BLaER1 treated with 17β-estradiol and CSF1 and Interleukin-3, amounts not matched to agents 10 nM and 100 nM (cell line): ENCODE measurements at regions not wholly inside any gene's neighbourhood (a gene's known extent, or its start where the extent isn't known, plus 50 kb on each side); places are given as distances from the start of the nearest gene placed in this dataset.

Source experiments
- H3K27ac ChIP-seq, 11 experiments: shearing (Covaris generic); formaldehyde crosslinking; 2 replicates each; pipeline ENCODE4 v1.8.1; 2022
- H3K27me3 ChIP-seq, 11 experiments: shearing (Covaris generic); formaldehyde crosslinking; 2 replicates each; pipeline ENCODE4 v1.8.1; 2022
- H3K36me3 ChIP-seq, 11 experiments: shearing (Covaris generic); formaldehyde crosslinking; 2 replicates each; pipeline ENCODE4 v1.8.1; 2022
- H3K4me1 ChIP-seq, 10 experiments: shearing (Covaris generic); formaldehyde crosslinking; 2 replicates each; pipeline ENCODE4 v1.8.1; 2022
- H3K4me2 ChIP-seq, 11 experiments: shearing (Covaris generic); formaldehyde crosslinking; 2 replicates each; pipeline ENCODE4 v1.8.1; 2022
- H3K4me3 ChIP-seq, 10 experiments: shearing (Covaris generic); formaldehyde crosslinking; 2 replicates each; pipeline ENCODE4 v1.8.1; 2022
- H3K9ac ChIP-seq, 11 experiments: shearing (Covaris generic); formaldehyde crosslinking; 2 replicates each; pipeline ENCODE4 v1.8.1; 2022
- H3K9me3 ChIP-seq, 11 experiments: shearing (Covaris generic); formaldehyde crosslinking; replicated peaks in 1 of 11; 2 replicates each; pipeline ENCODE4 v1.8.1; 2022
- H4K20me1 ChIP-seq, 11 experiments: shearing (Covaris generic); formaldehyde crosslinking; 2 replicates each; pipeline ENCODE4 v1.8.1; 2022
- Cebpa-rat ChIP-seq, 11 experiments: shearing (Covaris generic); IDR thresholded peaks; 2 replicates each; pipeline ENCODE4 v1.8.1; 2022

DNA sequence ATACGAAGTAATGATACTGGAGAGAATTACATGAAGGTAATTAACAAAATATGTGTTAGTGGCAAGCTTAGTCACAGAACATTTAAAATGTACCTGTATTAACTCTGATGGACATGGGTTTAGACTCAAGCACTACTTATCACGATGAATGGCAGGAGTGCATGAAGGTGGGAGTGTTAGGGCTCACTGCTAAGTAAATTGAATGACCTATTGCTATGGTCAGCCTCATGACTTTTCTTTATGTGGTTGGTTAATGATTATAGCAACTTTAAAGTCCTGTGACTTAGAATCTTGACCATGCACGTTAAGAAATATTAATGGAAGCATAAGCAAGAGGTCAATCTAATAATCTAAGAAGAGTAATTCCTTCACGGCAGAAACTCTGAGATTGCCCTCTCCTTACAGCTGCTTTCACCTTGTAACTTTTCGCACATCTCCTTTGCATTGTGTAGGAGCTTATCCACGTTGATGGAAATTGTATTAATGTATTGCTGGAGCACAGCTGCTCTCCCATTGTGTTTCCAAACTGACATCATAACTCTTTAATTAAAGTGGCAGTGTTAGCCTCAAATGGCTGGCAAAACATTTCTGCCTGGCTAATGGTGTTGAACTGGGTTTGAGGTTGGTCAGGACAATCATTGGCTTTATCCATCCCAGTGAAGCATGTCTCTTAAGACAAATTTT is 114.5 kb downstream of the RXFP2 start:
- TF ChIP-seq Cebpa-rat (IDR thresholded peaks at IDR 0.05): no peak

DNA sequence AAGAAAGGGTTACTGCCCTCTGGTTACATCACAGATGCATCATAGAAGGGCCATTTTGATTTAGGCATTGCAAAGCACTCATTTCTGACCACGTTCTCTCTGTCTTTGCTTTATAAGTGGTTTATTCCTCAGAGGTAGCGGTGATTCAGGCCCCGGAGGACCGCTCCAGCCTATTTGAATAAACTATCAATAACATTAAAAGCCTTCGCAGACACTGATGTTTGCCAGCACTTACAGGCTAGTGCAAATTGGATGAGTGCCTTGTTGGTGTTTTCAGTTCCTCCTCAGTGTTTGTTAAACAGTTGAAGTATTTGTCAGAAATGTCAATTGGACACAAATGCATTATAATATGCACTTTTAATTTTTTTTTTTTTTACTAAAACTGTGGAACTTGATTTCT is 120.2 kb downstream of the RXFP2 start:
- Histone ChIP-seq H3K4me2 (no peak overlapping the region), H3K9ac (no peak overlapping the region), H3K9me3 (no peaks in the 10 kb centered on the region), H3K27me3 (no peaks in the 10 kb centered on the region), H3K4me3 (no peak overlapping the region), H3K4me1 (peaks cover 0 to 9% (median 4%) of the 10 kb centered on the region in 10 experiments; a peak in 10 of 20 replicates), H4K20me1 (no peaks in the 10 kb centered on the region), H3K36me3 (no peaks in the 10 kb centered on the region), H3K27ac (no peak overlapping the region)
- TF ChIP-seq Cebpa-rat (IDR thresholded peaks at IDR 0.05): no peak

More for the DNA sequence above, 114.5 kb downstream of the RXFP2 start:
- Histone ChIP-seq H3K4me3 (no peak overlapping the region), H3K36me3 (no peaks in the 10 kb centered on the region), H3K4me2 (no peak overlapping the region), H3K4me1 (no peaks in the 10 kb centered on the region), H3K27ac (no peak overlapping the region), H3K9ac (no peak overlapping the region), H3K27me3 (no peaks in the 10 kb centered on the region), H4K20me1 (no peaks in the 10 kb centered on the region), H3K9me3 (no peaks in the 10 kb centered on the region)

DNA sequence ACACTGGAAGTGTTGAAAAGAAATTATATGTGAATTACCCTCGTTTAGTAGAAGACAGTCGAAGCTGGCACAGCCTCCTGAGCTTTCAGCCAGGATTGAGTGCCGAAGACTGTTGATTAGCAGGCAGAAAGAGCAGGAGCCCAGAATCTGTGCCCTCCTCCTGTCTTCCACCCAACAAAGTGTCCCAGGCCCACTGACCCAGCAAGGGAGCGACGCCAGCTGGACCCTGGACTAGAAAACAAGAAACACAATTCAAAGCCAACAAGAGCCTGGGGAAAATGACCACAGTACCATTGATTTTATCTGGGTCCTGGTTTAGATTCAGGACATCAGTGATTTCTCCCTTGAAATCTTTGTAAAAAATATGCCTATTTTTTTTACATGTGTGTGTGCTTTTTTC is 120.7 kb downstream of the RXFP2 start:
- Histone ChIP-seq H3K4me1 (peaks cover 0 to 13% (median 4%) of the 10 kb centered on the region in 10 experiments; a peak in 11 of 20 replicates), H3K4me2 (no peak overlapping the region), H4K20me1 (no peaks in the 10 kb centered on the region), H3K4me3 (no peak overlapping the region), H3K9ac (no peak overlapping the region), H3K27me3 (no peaks in the 10 kb centered on the region), H3K36me3 (no peaks in the 10 kb centered on the region), H3K9me3 (no peaks in the 10 kb centered on the region), H3K27ac (no peak overlapping the region)
- TF ChIP-seq Cebpa-rat (IDR thresholded peaks at IDR 0.05): no peak

DNA sequence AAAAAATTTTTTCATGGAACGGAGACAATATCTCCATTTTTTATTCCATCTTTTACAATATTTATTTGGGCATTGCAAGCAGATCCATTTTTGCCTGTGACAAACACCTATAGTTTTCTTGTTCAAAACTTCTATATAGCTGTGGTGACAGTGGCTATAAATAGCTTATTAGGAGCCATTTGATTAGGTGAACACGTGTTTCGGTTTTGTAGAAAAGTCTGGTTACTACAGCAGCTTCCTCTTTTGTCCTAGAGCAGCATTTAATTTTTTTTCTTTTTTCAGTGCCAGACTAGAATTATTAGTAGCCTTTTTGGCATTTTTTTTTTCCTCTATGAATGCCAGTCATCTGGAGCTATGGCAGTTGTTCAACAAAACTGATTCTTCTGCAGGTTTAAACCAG is 123.5 kb downstream of the RXFP2 start:
- H4K20me1 ChIP-seq: no peaks in the 10 kb centered on the region
- no peak for TF ChIP-seq Cebpa-rat (IDR thresholded peaks at IDR 0.05)
- no peak overlapping the region for H3K27ac ChIP-seq
- H3K9ac ChIP-seq: no peak overlapping the region
- no peak overlapping the region for H3K4me3 ChIP-seq
- H3K9me3 ChIP-seq: no peaks in the 10 kb centered on the region
- H3K4me1 ChIP-seq: peaks cover 0 to 16% (median 4%) of the 10 kb centered on the region in 10 experiments; a peak in 11 of 20 replicates
- no peaks in the 10 kb centered on the region for H3K27me3 ChIP-seq
- H3K4me2 ChIP-seq: peak overlapping the region in 7 of 11 experiments; percentile 2 to 19 (median 16); a peak in 7 of 22 replicates
- H3K36me3 ChIP-seq: no peaks in the 10 kb centered on the region

GRCh38 chr13:31864307-31864706 is 125.0 kb downstream of the RXFP2 start:
- Histone ChIP-seq H3K4me2 (peak overlapping the region in 1 of 11 experiments; percentile 9; a peak in 1 of 22 replicates), H3K27ac (no peak overlapping the region), H3K4me1 (peaks cover 0 to 16% (median 4%) of the 10 kb centered on the region in 10 experiments; a peak in 11 of 20 replicates), H3K4me3 (no peak overlapping the region), H3K9ac (no peak overlapping the region), H3K27me3 (no peaks in the 10 kb centered on the region), H3K9me3 (no peaks in the 10 kb centered on the region), H4K20me1 (no peaks in the 10 kb centered on the region), H3K36me3 (no peaks in the 10 kb centered on the region)
- TF ChIP-seq Cebpa-rat (IDR thresholded peaks at IDR 0.05): no peak

DNA sequence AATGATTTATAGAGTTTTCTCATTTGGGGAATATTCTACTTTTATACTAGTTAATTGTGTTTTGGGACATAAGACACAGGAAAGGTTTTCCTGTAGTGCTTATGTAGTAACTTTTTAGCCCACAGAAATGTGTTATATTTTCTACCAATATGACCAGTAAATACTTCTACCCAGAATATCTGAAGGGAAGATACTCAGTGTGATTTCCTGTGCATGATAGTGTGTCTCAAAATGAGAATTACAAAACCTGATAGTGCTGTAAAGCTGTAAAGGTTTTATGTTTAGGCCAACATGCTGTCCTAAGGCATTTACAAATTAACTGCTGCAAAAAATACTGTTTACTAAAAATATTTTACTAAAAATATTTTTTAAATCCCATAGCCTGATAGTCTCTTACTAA is 126.8 kb downstream of the RXFP2 start:
- no peaks in the 10 kb centered on the region for H4K20me1 ChIP-seq
- no peak overlapping the region for H3K27ac ChIP-seq
- H3K4me3 ChIP-seq: no peak overlapping the region
- H3K4me2 ChIP-seq: no peak overlapping the region
- no peak for TF ChIP-seq Cebpa-rat (IDR thresholded peaks at IDR 0.05)
- H3K27me3 ChIP-seq: no peaks in the 10 kb centered on the region
- no peak overlapping the region for H3K9ac ChIP-seq
- no peaks in the 10 kb centered on the region for H3K36me3 ChIP-seq
- H3K9me3 ChIP-seq: no peaks in the 10 kb centered on the region
- peaks cover 0 to 16% (median 4%) of the 10 kb centered on the region in 10 experiments; a peak in 11 of 20 replicates for H3K4me1 ChIP-seq

- no peak for TF ChIP-seq Cebpa-rat (IDR thresholded peaks at IDR 0.05)
- Histone ChIP-seq H3K4me2 (no peak overlapping the region), H3K27ac (no peak overlapping the region), H3K36me3 (no peaks in the 10 kb centered on the region), H3K9me3 (no peaks in the 10 kb centered on the region), H4K20me1 (no peaks in the 10 kb centered on the region), H3K4me1 (peaks cover 0 to 14% (median 4%) of the 10 kb centered on the region in 10 experiments; a peak in 11 of 20 replicates), H3K4me3 (no peak overlapping the region), H3K27me3 (no peaks in the 10 kb centered on the region), H3K9ac (no peak overlapping the region)
Measured at GRCh38 chr13:31867709-31868108, 128.4 kb downstream of the RXFP2 start.

GRCh38 chr13:31869582-31869981 is 130.3 kb downstream of the RXFP2 start:
- no peak overlapping the region for H3K4me3 ChIP-seq
- no peak for TF ChIP-seq Cebpa-rat (IDR thresholded peaks at IDR 0.05)
- no peak overlapping the region for H3K4me2 ChIP-seq
- no peaks in the 10 kb centered on the region for H3K9me3 ChIP-seq
- H3K36me3 ChIP-seq: no peaks in the 10 kb centered on the region
- H4K20me1 ChIP-seq: no peaks in the 10 kb centered on the region
- H3K27me3 ChIP-seq: no peaks in the 10 kb centered on the region
- peaks cover 0 to 10% (median 1%) of the 10 kb centered on the region in 10 experiments; a peak in 8 of 20 replicates for H3K4me1 ChIP-seq
- H3K27ac ChIP-seq: no peak overlapping the region
- no peak overlapping the region for H3K9ac ChIP-seq

GRCh38 chr13:31870511-31870910 is 131.2 kb downstream of the RXFP2 start:
- Histone ChIP-seq H3K9me3 (no peaks in the 10 kb centered on the region), H3K4me3 (no peak overlapping the region), H3K9ac (no peak overlapping the region), H3K4me1 (peaks cover 0 to 8% (median 0%) of the 10 kb centered on the region in 10 experiments; a peak in 6 of 20 replicates), H4K20me1 (no peaks in the 10 kb centered on the region), H3K27ac (no peak overlapping the region), H3K36me3 (no peaks in the 10 kb centered on the region), H3K27me3 (no peaks in the 10 kb centered on the region), H3K4me2 (no peak overlapping the region)
- no peak for TF ChIP-seq Cebpa-rat (IDR thresholded peaks at IDR 0.05)

- Histone ChIP-seq H3K4me3 (no peak overlapping the region), H3K36me3 (no peaks in the 10 kb centered on the region), H3K4me1 (peaks cover 0 to 11% (median 6%) of the 10 kb centered on the region in 10 experiments; a peak in 10 of 20 replicates), H3K9ac (no peak overlapping the region), H3K9me3 (no peaks in the 10 kb centered on the region), H3K27me3 (no peaks in the 10 kb centered on the region), H3K4me2 (no peak overlapping the region), H4K20me1 (no peaks in the 10 kb centered on the region), H3K27ac (no peak overlapping the region)
- TF ChIP-seq Cebpa-rat (IDR thresholded peaks at IDR 0.05): no peak
Measured at GRCh38 chr13:31873145-31873544, 133.8 kb downstream of the RXFP2 start.
